ENCODE measurements at regions not wholly inside any gene's neighbourhood (a gene's known extent, or its start where the extent isn't known, plus 50 kb on each side); places are given as distances from the start of the nearest gene placed in this dataset.

DNA sequence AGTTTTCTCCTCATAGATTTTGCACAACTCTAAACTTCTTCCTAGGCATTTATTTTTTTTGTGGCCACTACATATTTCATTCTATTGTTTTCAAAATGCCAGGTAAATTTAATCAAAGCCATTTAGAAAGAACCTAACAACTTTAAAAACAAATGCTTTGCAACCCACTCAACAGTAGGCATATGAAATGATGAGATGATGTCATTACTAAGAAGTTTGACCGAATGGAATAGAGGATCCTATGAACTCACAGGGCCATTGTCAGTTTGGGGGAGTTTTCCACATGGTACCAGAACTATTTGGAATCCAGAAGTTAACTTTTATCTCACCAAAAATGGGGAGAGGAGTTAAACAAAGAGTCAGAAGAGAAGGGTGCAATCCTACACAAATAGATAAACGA is 100.7 kb upstream of the INHBA start:
- no peak for DNase-seq

DNA sequence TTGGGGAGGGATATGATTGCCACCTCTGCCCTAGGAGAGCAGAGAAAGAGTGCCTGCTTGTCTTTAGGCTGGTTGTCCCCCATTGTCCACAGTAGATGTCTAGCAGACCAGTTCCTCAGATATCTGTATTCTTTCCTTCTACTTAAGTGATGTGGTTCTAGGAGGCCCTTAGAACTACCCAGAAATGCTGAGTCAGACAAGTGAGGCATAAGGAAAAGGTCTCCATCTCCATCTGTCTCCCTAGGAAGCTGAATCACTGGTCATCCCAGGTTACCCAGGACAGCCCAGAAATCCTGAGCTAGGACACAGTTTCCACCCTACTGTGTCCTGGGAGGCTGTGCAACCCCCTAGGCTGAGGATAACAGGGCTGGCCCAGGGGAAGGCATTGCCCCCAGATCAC is 93.4 kb upstream of the INHBA start:
- DNase-seq: no peak

- no peak for DNase-seq
Measured at GRCh38 chr7:41795276-41795833, 92.5 kb upstream of the INHBA start.

- DNase-seq: no peak
Measured at GRCh38 chr7:41793556-41793955, 90.7 kb upstream of the INHBA start.

DNA sequence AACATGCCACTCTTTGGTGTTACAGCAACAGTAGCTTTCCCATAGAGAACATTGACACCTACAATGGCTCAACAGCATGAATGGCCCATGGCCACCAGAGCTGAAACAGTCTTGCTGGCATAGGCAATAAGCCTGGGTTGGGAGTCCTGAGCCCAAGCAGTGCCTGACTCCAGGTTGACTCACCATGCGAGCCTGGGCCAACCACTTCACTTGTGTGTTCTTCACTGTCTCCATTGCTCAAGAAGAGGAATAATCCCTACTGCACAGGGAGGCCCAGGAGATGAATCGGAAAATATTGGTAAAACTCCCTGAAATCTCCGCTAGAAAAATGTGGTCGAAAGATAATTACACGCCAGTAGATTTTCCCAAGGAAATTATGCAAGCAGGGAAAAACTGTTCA is 89.2 kb upstream of the INHBA start:
- DNase-seq: no peak

DNA sequence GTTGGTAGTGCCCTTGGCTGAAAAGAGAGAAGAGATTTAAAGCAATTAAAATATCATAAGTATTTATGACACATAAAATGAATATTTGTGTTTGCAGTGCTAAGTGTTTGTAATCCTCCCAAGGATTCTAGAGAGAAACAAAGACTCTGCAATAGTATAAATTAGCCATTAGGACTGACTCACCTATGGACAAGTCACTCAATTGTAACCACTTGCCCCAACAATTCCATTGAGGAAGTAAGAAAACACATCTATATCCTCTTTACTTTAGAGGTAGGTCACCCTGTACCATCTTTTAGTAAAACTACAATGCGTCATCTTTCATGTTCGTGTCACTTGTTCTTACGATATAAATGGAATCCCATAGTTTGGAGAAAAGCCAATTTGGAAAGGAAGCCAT is 85.7 kb upstream of the INHBA start:
- no peak for DNase-seq

- DNase-seq: no peak
Measured at GRCh38 chr7:41787651-41788350, 84.9 kb upstream of the INHBA start.

DNA sequence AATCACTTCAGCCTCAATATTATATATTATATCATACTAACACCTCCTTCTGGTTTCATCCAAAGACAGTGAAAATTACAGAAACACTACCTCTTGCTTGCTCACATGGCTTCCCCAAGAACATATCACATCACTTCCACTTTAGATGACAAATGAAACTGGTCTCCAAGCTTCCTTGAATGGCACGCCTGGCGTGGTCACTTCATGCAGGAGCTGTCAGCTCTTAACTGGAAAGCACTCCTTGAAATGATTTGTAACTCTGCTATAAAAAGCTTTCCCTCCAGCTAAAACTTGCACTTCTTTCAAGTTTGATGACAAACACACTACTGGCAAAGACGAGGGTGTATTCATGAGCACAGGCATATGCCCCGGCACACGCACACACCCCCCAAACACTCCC is 84.1 kb upstream of the INHBA start:
- peak in 4 of 56 donors; percentile 5 to 17 (median 6) for DNase-seq

DNA sequence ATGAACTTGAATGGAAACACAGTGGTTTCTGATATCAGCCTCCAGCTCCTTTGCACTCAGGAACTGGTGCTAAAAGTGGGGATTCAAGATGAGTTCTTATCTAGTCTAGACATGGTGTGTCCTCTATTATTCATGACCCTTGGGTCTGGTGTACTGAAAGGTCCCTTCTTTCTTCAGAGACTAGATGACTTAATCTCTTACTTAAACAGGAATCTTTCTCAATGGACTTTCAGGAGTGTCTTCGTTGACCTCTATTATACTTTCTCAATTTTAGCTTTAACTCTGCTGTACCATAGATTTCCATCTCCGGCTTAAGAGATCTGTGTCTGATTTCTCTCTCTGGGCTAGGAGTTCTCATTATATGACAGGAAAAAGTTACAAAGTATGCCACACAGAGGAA is 83.5 kb upstream of the INHBA start:
- no peak for DNase-seq

DNA sequence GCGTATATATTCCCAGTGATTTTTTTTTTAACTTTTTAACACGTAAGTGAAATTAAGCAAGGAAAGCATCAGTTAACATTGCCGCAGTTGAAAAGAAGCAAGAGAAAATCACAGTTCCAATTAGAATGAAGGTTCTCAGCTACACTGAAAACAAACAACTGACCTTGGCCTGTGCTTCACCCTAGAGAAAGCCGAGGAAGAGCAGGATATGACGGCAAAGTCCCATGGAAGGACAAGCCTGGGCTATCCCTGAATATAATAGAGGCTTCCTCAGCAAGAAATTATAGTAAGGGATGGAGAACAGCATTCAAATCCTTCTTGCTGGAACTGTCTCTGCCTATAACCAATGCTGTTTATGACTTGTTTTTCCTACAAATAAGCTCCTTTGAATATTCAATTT is 83.0 kb upstream of the INHBA start:
- DNase-seq: no peak

DNA sequence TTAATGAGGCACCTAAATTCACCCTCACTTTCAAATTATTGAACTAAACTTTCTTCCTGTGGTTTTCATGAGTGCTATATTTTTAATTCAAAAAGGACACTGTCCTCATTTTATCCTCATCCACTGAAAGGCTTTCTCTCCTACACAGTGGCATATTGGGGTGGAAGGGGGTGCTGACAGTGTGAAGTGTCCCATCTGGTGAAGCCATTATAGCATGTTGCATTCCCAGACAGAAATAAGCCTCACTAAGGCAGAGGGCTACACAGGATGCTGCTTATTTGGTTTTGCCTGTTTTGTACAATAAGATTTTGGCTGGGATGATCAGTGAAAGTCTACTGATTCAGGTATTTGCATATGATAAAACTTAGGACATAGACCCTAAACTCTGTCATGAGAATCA is 82.4 kb upstream of the INHBA start:
- no peak for DNase-seq

DNA sequence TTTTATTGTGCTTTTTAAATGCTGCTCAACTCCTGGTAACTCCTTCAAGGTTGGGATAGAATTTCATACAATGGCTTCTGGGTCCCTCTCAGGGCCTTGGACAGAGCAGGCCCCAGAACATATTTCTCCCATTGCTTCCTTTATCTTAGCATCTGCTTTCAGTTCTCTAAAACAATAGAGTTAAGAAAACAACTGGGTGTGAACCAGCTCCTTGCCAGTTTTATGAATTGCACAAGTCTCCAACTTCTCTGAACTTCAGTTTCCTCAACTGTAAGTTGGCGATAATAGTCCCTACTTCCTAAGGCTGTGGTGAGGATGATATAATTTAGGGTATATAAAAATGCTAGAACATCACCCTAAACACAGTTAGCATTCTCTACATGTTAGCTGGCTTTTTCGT is 77.0 kb upstream of the INHBA start:
- DNase-seq: no peak

DNA sequence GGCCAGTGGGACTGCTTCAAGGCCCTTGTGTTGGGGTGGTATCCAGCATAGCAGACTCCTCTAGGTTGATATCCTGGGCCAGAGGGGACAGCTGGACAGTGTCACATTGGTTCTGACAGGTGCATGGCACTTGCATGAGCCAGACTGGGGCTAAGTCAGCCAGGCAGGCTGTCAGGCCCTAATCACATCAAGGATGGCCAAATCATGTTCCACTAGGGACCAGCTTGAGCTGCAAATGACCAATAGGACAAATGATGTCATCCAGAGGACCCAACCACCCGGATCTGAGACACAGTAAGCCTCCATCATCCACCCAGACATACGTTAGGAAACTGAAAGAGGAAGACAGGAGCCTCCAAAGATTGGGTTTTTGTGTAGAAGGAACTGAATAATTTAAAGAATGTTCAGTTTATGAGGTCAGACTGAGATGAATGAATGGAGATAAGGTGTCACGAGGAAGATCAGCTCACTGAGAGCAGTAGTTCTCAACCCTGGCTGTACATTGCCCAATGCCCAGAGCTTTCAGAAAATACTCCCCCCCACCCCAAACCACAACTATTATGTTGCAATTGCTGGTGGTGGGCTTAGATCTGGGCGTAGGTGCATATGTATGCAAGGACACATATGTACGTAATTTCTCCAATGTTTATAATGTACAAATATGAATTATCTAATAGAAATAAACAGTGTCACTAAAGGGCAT is 75.2 kb upstream of the INHBA start:
- peak in 2 of 56 donors; percentile 3 to 6 for DNase-seq

GRCh38 chr7:41774966-41775365 is 72.1 kb upstream of the INHBA start:
- DNase-seq: no peak

- no peak for DNase-seq
Measured at GRCh38 chr7:41773756-41774155, 70.9 kb upstream of the INHBA start.

GRCh38 chr7:41771717-41772116 is 68.8 kb upstream of the INHBA start:
- no peak for DNase-seq

GRCh38 chr7:41769162-41769561 is 66.3 kb upstream of the INHBA start:
- DNase-seq: no peak

GRCh38 chr7:41763626-41764025 is 60.7 kb upstream of the INHBA start:
- DNase-seq: no peak

DNA sequence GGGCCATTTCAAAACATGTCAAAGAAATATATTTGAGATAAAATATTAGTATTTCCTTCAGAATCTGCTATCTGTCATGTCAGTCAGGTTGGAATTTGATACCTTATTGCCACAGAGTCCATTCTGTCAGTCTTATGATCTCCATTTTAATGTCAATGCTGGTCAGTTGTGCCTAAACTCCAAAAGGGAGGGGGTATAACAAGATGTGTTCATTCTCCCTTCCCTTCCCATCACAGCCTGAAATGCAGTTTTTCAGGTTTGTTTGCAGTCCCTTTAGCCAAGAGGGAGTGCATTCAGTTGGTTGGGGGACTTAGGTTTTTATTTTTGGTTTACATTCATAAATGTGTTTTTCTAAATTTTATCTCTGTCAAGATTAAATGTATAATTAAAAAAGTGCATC is 59.8 kb upstream of the INHBA start:
- no peak for DNase-seq

- DNase-seq: no peak
Measured at GRCh38 chr7:41760293-41760692, 57.4 kb upstream of the INHBA start.

DNA sequence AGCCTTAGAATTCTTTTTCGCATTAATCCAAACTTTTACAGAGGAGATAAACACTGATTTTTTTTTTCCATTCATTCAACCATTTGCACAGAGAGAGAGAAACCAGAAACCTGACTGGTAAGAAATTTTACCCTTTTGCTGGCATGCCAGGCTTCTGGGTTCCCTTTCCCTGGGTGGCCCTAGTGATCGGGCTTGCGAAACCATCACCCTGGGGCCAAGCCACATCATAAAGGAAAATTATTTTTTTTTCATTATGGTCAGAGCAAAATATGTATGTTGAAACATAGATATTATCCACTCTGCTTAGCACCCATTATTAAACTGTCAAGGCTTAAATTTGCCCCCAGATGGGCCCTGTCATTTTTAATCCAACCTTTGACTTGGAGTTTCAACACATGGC is 55.4 kb upstream of the INHBA start:
- DNase-seq: no peak

DNA sequence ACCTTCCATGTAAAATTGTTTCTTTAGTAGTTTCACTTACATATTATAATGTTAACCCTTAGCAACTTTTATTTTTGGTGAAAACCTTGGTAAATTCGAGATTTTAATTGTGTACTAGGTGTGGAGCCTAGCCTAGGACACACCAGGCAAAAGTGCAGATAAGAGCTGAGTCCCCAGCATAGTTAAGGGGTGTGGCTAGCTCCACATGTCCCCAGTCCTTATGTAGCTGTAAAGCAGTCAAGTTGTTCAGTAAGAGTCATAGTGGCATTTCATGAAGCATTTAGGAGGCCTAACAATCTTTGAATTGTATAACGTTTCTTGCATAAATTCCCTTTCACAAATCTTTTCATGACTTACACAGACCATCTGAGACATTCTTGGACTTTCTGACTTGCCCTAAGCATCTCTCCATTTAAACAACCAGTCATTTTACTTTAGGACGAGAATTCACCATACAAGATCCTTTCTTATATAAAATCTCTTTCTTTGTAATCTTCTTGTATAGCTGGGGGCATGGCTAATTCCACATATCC is 53.8 kb upstream of the INHBA start:
- DNase-seq: no peak

- DNase-seq: no peak
Measured at GRCh38 chr7:41755096-41755495, 52.2 kb upstream of the INHBA start.
